Adrenal gland (tissue), 5 donors: ENCODE measurements at regions not wholly inside any gene's neighbourhood (a gene's known extent, or its start where the extent isn't known, plus 50 kb on each side); places are given as distances from the start of the nearest gene placed in this dataset.

ENCODE experiments used
- CTCF ChIP-seq, 6 experiments: fragments of 450-650 bp in 4 of 6; fragments of 200-600 bp in 2 of 6; sonication (generic) in 1 of 6; IDR thresholded peaks; 1 replicate in 5 of 6; 2 replicates in 1 of 6; pipeline versions ENCODE4 v1.5.1 to v1.8.0; 2016 to 2021; ENCODE audit warnings: antibody characterized with exemption in 6 of 6, mild to moderate bottlenecking in 2 of 6, moderate library complexity in 1 of 6
- POLR2A ChIP-seq, 2 donors: fragments of 450-650 bp; IDR thresholded peaks; one replicate each; pipeline ENCODE4 v1.6.1; 2017; ENCODE audit warnings: antibody characterized with exemption in 2 of 2, mild to moderate bottlenecking in 2 of 2, moderate library complexity in 1 of 2
- donor health status: DM: no; HTN: no; CAD: no.

- TF ChIP-seq CTCF (IDR thresholded peaks at IDR 0.05) (peak; percentile 5 to 46 (median 24)), POLR2A (IDR thresholded peaks at IDR 0.05) (no peak)
Observed at GRCh38 chr7:21253740-21254687, 173.9 kb upstream of the SP4 start.
